Suprapubic skin (tissue), 4 donors: ENCODE measurements at regions not wholly inside any gene's neighbourhood (a gene's known extent, or its start where the extent isn't known, plus 50 kb on each side); places are given as distances from the start of the nearest gene placed in this dataset.

ENCODE experiments used
- DNase-seq, 2 donors: peaks; one replicate each; pipeline ENCODE4 v3.0.0-alpha.2; 2019; ENCODE audit warnings: low spot score in 2 of 2
- H3K27ac ChIP-seq: fragments of 200-600 bp; sonication (generic); one replicate; pipeline ENCODE4 v1.5.1; 2019
- H3K27me3 ChIP-seq: fragments of 200-600 bp; sonication (generic); one replicate; pipeline ENCODE4 v1.5.1; 2019
- H3K36me3 ChIP-seq: fragments of 200-600 bp; sonication (generic); one replicate; pipeline ENCODE4 v1.5.1; 2019
- H3K4me1 ChIP-seq: fragments of 200-600 bp; sonication (generic); one replicate; pipeline ENCODE4 v1.5.1; 2019
- H3K4me3 ChIP-seq: fragments of 200-600 bp; sonication (generic); one replicate; pipeline ENCODE4 v1.5.1; 2019; ENCODE audit warnings: mild to moderate bottlenecking
- H3K9me3 ChIP-seq: fragments of 200-600 bp; sonication (generic); one replicate; pipeline ENCODE4 v1.5.1; 2019
- EP300 ChIP-seq: sonication (generic); formaldehyde crosslinking; IDR thresholded peaks from one replicate; pipeline ENCODE4 v1.6.1; 2017; ENCODE audit warnings: antibody characterized with exemption
- POLR2A ChIP-seq, 2 donors: fragments of 450-650 bp; IDR thresholded peaks; one replicate each; pipeline ENCODE4 v1.6.1; 2017; ENCODE audit warnings: antibody characterized with exemption in 2 of 2, mild to moderate bottlenecking in 2 of 2, moderate library complexity in 2 of 2
- POLR2AphosphoS5 ChIP-seq, 3 donors: sonication (generic); formaldehyde crosslinking; IDR thresholded peaks; one replicate each; pipeline ENCODE4 v1.6.1; 2017; ENCODE audit warnings: antibody characterized with exemption in 3 of 3
- WGBS: methylation state at CpG from one replicate; pipeline ENCODE4 v1.1.5; 2018; 5-methylcytosine and 5-hydroxymethylcytosine counted together
- TF ChIP-seq, protein P1 (sequence below), 2 donors: fragments of 200-600 bp in 1 of 2; fragments of 450-650 bp in 1 of 2; sonication (generic) in 1 of 2; IDR thresholded peaks; one replicate each; pipeline ENCODE4 v1.5.1; 2016 to 2019; ENCODE audit warnings: antibody characterized with exemption in 2 of 2, mild to moderate bottlenecking in 1 of 2, moderate library complexity in 1 of 2

DNA sequence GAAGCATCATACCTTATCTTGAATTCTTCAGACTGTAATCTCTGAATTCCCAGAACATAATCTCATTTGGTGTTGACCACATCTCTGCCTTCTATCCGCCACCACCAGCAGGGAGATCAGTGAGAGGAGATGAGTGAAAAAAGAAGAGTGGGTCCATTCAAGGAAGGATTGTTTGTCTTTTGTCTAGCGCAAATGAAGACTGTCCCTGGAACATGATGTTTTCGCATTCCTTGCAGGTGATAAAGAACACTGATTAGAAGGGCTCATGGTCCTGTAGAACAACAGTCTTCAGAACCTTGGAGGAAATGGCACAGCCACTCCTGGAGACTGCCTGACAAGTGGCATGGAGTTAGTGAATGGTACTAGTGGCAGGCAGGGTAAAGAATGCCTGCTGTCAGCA lies 869.6 kb downstream of the JRKL start:
- 86% methylated on average over 3 of the region's 3 CpGs for whole genome bisulfite sequencing

DNA sequence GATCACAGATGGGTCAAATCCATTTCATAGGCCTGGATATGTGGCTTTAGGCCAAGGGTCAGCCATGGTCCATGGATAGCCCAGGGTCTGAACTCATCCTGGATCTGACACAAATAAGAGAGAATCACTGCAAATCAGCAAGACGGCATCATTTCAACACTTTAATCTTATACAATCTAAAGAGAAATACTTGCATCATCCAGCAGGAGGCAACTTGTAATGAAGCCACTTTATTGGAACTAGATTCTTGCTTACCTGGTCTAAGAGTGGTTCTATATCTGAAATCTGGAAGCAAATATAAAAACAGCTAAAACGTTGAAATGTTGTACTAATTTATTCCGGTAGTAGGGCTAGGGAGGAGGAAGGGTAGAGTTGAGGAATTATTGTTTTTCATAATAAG lies 870.1 kb downstream of the JRKL start:
- Histone ChIP-seq H3K9me3 (no peaks in the 10 kb centered on the region), H3K36me3 (no peaks in the 10 kb centered on the region), H3K4me1 (no peaks in the 10 kb centered on the region), H3K4me3 (no peak overlapping the region), H3K27me3 (no peaks in the 10 kb centered on the region), H3K27ac (no peak overlapping the region)
- TF ChIP-seq POLR2A (IDR thresholded peaks at IDR 0.05): no peak
- TF ChIP-seq, protein P1, sequence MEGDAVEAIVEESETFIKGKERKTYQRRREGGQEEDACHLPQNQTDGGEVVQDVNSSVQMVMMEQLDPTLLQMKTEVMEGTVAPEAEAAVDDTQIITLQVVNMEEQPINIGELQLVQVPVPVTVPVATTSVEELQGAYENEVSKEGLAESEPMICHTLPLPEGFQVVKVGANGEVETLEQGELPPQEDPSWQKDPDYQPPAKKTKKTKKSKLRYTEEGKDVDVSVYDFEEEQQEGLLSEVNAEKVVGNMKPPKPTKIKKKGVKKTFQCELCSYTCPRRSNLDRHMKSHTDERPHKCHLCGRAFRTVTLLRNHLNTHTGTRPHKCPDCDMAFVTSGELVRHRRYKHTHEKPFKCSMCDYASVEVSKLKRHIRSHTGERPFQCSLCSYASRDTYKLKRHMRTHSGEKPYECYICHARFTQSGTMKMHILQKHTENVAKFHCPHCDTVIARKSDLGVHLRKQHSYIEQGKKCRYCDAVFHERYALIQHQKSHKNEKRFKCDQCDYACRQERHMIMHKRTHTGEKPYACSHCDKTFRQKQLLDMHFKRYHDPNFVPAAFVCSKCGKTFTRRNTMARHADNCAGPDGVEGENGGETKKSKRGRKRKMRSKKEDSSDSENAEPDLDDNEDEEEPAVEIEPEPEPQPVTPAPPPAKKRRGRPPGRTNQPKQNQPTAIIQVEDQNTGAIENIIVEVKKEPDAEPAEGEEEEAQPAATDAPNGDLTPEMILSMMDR (IDR thresholded peaks at IDR 0.05): no peak
- no peak for TF ChIP-seq EP300
- TF ChIP-seq POLR2AphosphoS5 (IDR thresholded peaks at IDR 0.05): no peak
- no peak for DNase-seq
- 88% methylated on average over 3 of the region's 3 CpGs for WGBS

More for the DNA sequence above, 869.6 kb downstream of the JRKL start:
- no peaks in the 10 kb centered on the region for H3K36me3 ChIP-seq
- no peaks in the 10 kb centered on the region for H3K9me3 ChIP-seq
- no peak for DNase-seq
- no peak overlapping the region for H3K4me3 ChIP-seq
- TF ChIP-seq, protein P1 (IDR thresholded peaks at IDR 0.05): no peak
- TF ChIP-seq POLR2A (IDR thresholded peaks at IDR 0.05) (no peak), EP300 (no peak), POLR2AphosphoS5 (IDR thresholded peaks at IDR 0.05) (no peak)
- no peaks in the 10 kb centered on the region for H3K4me1 ChIP-seq
- no peaks in the 10 kb centered on the region for H3K27me3 ChIP-seq
- no peak overlapping the region for H3K27ac ChIP-seq

DNA sequence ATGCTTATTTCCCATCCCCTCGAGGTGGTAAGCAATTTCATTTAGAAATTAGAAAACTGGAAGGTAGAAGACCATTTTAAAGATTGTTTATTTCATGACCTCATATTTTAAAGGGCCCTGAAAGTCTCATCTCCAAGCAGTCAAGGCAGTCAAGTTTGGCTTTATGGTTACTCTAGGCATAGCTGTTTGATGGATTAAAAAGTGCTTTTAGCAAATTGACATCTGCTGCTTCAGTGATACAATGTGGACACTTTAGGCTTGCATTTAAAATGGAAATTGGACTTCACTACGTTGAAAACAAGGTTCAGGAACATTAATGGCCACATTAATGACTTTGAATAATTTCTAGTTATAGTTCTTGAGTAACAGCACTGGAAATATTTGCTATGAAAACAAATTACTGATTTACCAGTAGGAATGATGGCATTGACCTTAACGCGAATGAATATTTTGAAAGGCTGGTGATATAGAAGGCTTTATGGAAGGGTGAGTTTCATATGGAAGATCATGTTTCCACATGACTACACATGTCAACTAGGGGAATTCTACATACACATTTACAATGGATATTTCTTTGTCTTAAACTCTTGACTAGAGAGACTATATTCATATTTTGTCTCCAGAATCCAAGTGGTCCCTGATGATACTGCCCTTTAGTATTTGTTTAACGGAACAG lies 873.5 kb downstream of the JRKL start:
- Histone ChIP-seq H3K9me3 (no peaks in the 10 kb centered on the region), H3K27ac (no peak overlapping the region), H3K4me3 (no peak overlapping the region), H3K4me1 (no peaks in the 10 kb centered on the region), H3K36me3 (no peaks in the 10 kb centered on the region), H3K27me3 (no peaks in the 10 kb centered on the region)
- TF ChIP-seq EP300 (no peak), POLR2A (IDR thresholded peaks at IDR 0.05) (no peak), POLR2AphosphoS5 (IDR thresholded peaks at IDR 0.05) (no peak)
- TF ChIP-seq, protein P1 (IDR thresholded peaks at IDR 0.05): no peak
- 72% methylated on average over 5 of the region's 5 CpGs for WGBS
- DNase-seq: no peak

DNA sequence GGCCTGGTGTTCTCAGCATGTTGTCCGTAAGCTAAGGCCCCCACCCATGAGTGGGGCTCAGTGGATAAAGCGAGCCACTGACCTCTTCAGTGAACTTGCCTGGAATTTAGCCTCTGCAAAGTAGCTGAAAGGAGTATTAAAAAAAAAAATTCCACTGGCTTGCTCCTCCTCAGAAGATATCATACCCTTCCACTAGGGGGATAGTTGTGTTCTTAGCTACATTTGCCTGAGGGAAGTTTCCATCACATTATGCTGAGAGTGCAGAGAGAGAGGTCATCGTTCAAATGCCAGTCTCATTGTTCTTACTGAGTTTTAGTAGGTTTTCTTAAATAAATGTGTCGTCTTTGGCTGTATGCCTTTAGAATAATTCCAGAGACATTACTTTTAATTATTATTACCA lies 879.7 kb downstream of the JRKL start:
- Histone ChIP-seq H3K27ac (no peak overlapping the region), H3K36me3 (no peaks in the 10 kb centered on the region), H3K9me3 (peaks cover 11% of the 10 kb centered on the region), H3K4me3 (no peak overlapping the region), H3K27me3 (no peaks in the 10 kb centered on the region), H3K4me1 (no peaks in the 10 kb centered on the region)
- TF ChIP-seq POLR2AphosphoS5 (IDR thresholded peaks at IDR 0.05) (no peak), POLR2A (IDR thresholded peaks at IDR 0.05) (no peak), EP300 (no peak)
- TF ChIP-seq, protein P1 (IDR thresholded peaks at IDR 0.05): no peak
- DNase-seq: no peak
- WGBS: 64% methylated on average over 4 of the region's 4 CpGs

DNA sequence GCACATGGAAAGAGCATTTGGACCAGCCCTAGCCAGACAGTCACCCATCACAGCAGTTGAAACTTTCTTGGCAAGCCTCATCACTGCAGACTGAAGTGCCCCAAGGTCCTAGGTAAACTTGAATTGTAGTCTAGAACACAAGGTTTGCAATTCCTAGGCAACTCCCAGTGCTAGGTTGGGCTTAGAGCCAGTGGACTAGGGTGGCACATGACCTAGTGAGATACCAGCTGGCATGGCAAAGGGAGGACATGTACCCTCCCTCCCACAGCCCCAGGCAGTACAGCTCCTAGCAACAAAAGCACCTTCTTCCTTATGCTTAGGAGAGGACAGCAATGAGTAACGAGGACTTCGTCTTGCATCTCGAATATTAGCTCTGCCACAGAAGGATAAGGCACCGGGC lies 889.5 kb downstream of the JRKL start:
- H3K27me3 ChIP-seq: no peaks in the 10 kb centered on the region
- H3K27ac ChIP-seq: no peak overlapping the region
- H3K36me3 ChIP-seq: no peaks in the 10 kb centered on the region
- H3K4me3 ChIP-seq: no peak overlapping the region
- WGBS: 87% methylated on average over 4 of the region's 4 CpGs
- no peaks in the 10 kb centered on the region for H3K4me1 ChIP-seq
- DNase-seq: no peak
- no peak for TF ChIP-seq EP300
- no peak for TF ChIP-seq POLR2A (IDR thresholded peaks at IDR 0.05)
- TF ChIP-seq, protein P1 (IDR thresholded peaks at IDR 0.05): no peak
- TF ChIP-seq POLR2AphosphoS5 (IDR thresholded peaks at IDR 0.05): no peak
- H3K9me3 ChIP-seq: peaks cover under 1% of the 10 kb centered on the region
